ENCODE measurements at regions not wholly inside any gene's neighbourhood (a gene's known extent, or its start where the extent isn't known, plus 50 kb on each side); places are given as distances from the start of the nearest gene placed in this dataset.

DNA sequence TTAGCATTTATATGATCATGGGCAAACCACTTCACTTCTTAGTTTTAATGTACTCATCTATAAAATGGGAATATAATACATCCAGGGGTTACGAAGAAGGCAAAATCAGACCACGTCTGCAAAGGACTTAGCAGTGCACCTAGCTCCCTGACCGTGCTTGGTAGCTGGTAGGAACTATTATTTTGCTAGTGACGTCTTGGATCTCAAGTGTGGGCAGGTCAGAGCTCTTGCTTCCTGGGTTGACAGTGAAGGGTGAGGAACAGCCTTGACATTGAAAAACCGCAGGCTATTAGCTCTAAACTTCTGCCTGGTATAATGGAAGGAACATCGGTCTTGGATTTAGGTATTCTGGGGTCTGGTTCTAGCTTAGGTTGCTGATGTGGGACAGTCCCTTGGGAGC lies 89.3 kb upstream of the MED13L start:
- TF ChIP-seq, protein P1, sequence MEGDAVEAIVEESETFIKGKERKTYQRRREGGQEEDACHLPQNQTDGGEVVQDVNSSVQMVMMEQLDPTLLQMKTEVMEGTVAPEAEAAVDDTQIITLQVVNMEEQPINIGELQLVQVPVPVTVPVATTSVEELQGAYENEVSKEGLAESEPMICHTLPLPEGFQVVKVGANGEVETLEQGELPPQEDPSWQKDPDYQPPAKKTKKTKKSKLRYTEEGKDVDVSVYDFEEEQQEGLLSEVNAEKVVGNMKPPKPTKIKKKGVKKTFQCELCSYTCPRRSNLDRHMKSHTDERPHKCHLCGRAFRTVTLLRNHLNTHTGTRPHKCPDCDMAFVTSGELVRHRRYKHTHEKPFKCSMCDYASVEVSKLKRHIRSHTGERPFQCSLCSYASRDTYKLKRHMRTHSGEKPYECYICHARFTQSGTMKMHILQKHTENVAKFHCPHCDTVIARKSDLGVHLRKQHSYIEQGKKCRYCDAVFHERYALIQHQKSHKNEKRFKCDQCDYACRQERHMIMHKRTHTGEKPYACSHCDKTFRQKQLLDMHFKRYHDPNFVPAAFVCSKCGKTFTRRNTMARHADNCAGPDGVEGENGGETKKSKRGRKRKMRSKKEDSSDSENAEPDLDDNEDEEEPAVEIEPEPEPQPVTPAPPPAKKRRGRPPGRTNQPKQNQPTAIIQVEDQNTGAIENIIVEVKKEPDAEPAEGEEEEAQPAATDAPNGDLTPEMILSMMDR (IDR thresholded peaks at IDR 0.05; ENCODE audit: control insufficient read depth, insufficient read depth, low read depth, low read length, missing control alignments), result no peak
- no peak for DNase-seq (ENCODE audit: low read depth)
- no peak overlapping the region for H3K4me3 ChIP-seq (ENCODE audit: control insufficient read depth, low read depth, low read length)

DNA sequence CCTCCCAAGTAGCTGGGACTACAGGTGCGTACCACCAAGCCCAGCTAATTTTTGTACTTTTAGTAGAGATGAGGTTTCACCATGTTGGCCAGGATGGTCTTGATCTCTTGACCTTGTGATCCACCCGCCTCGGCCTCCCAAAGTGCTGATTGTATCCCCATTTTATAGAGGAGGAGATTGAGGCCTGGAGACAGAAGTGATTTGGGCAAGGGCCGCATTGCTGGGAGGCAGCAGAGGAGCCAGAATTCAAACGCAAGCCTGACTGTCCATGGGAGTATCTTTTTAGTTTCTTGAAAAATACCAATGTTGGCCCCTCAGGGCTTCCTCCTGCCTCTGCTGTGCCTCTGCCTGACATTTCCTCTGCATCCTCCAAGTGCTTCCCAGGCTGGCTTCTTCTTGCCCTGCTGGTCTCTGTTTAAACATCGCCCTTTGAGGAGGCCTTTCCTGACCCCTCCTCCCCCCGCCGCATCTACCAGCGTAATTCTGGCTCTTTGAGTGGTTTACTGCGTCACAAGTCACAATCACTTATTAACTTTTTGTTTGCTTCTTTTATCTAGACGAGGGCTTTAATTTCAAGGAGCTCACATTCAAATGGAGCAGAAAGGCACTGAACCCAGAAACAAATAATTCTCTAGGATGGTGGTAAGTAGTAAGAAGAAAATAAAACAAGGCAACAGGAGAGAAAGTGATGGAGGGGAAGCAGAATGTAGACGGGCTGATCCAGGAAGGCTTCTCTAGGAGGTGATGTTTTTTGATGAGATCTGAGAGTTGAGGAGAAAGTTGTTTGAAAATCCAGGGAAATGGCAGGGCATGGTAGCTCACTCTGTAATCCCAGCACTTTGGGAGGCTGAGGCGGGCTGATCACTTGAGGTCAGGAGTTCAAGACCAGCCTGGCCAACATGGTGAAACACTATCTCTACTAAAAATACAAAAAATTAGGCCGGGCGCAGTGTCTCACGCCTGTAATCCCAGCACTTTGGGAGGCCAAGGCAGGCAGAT lies 91.0 kb upstream of the MED13L start:
- no peak for DNase-seq (ENCODE audit: low read depth)
- H3K4me3 ChIP-seq (ENCODE audit: control insufficient read depth, low read depth, low read length), result no peak overlapping the region
- TF ChIP-seq, protein P1 (IDR thresholded peaks at IDR 0.05; ENCODE audit: control insufficient read depth, insufficient read depth, low read depth, low read length, missing control alignments), result no peak

DNA sequence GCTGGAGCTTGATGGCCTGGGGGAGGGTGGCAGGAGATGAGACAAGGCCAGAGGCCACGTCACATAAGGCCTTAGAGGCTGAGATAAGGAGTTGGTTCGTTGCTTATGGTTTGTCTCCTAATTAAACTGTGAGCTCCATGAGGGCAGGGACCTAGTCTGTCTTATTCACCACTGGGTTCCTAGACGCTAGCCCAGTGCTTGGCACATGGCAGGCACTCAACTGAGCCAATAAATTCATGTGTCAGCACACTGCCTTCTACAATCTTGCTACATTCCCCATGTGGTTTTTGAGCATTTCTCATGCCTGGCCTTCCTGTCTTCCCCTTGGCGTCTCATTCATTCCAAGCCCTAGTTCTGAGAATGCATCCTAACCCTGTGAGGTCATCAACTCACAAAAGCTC lies 92.5 kb upstream of the MED13L start:
- no peak for DNase-seq (ENCODE audit: low read depth)
- no peak overlapping the region for H3K4me3 ChIP-seq (ENCODE audit: control insufficient read depth, low read depth, low read length)
- TF ChIP-seq, protein P1 (IDR thresholded peaks at IDR 0.05; ENCODE audit: control insufficient read depth, insufficient read depth, low read depth, low read length, missing control alignments), result no peak

DNA sequence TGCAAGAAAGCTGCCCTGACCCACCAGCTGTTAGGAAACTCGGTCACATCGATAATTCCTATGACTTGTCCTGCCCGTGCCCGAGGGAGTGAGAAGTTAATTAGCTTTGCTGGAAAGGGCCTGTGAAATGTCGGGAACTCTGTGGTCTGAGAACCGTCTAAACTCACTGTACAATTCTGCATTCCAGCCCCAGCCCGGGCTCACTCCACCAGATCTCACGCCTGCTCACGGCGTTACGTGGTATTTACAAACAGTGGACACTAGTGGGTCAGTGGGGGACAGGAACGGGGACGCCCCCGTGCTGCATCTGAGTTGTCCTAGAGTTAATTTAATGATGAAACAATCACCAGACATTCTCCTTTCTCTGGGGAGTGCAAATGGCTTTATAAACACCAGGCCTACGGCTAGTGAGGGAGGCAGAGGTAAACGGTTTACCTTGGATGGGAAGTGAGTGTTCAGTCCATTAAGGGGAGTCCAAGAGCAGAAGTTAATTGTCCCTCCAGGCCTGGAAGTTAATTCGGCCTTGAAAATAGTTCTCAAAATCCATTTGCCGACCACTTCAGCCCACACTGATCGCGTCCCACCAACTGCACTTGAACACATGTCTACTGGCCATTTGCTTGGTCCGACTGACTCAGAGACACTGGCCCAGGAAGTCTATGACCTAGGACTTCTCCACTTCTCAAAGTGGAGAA lies 93.5 kb upstream of the MED13L start:
- TF ChIP-seq, protein P1 (IDR thresholded peaks at IDR 0.05; ENCODE audit: control insufficient read depth, insufficient read depth, low read depth, low read length, missing control alignments), result no peak
- H3K4me3 ChIP-seq (ENCODE audit: control insufficient read depth, low read depth, low read length), result no peak overlapping the region
- DNase-seq (ENCODE audit: low read depth), result no peak

DNA sequence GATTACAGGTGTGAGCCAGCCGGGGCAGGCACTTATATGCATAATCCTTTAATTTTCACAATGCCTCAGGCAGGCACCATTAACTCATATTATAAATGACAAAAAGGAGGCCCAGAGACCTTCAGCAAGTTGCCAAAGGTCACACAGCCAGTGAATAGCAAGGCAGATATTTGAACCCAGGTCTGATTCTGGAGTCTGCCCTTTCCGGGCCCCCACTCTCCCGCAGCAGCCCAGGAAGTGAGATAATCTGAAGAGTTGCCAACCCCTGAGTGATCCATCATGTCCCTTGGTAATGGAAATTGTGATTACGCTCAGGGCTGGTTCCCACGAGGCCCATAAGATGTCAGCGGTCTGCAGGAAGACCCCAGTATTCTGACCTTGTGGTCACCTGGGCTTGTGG lies 95.3 kb upstream of the MED13L start:
- no peak overlapping the region for H3K4me3 ChIP-seq (ENCODE audit: control insufficient read depth, low read depth, low read length)
- no peak for DNase-seq (ENCODE audit: low read depth)
- TF ChIP-seq, protein P1 (IDR thresholded peaks at IDR 0.05; ENCODE audit: control insufficient read depth, insufficient read depth, low read depth, low read length, missing control alignments), result no peak

DNA sequence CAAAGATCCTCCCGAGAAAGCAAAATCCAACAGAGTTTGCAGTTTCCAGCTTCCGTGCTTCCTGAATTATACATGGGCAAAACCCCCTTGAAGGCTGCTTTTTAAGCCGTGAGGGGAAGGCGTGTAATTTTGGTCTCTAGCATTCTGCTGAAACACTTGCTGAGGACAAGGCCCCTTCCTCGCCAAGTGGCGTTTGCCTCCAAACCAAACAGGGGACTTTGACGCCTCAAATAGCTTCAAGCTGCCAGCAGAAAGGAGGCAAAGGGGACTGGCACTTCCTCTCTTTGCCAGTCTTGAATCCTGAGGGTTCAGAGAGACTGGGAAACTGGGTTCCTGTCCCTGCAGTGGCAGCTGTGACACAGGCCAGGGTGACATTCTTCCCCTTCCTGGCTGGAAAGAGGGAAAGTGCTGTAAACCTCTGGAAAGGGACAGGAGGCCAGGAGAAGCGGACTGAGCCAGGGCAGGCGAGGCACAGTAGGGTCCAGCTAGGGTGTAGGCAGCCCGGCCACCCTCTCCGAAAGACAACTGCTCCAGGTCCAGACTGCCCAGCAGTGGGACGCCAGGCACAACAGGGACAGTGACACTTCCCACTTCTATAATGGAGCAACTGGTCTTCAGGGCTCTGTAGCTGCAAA lies 96.2 kb upstream of the MED13L start:
- no peak for DNase-seq (ENCODE audit: low read depth)
- no peak overlapping the region for H3K4me3 ChIP-seq (ENCODE audit: control insufficient read depth, low read depth, low read length)
- TF ChIP-seq, protein P1 (IDR thresholded peaks at IDR 0.05; ENCODE audit: control insufficient read depth, insufficient read depth, low read depth, low read length, missing control alignments), result no peak

Data from AG09309 (cell line).